Body of pancreas (tissue), 4 donors: ENCODE measurements at regions not wholly inside any gene's neighbourhood (a gene's known extent, or its start where the extent isn't known, plus 50 kb on each side); places are given as distances from the start of the nearest gene placed in this dataset.

Experiments
- ATAC-seq: fragments of 150-250 bp; one replicate; pipeline ENCODE4 v1.9.1; 2016
- DNase-seq, 4 donors: peaks; one replicate each; pipeline ENCODE4 v3.0.0-alpha.2; 2019
- H3K27ac ChIP-seq, 4 donors: fragments of 200-600 bp; sonication (generic); 1 replicate in 3 of 4; 2 replicates in 1 of 4; pipeline versions ENCODE4 v1.5.1 to v1.6.1; 2016 to 2019; ENCODE audit warnings: mild to moderate bottlenecking in 1 of 4, mixed read lengths in 1 of 4, moderate library complexity in 1 of 4
- H3K27me3 ChIP-seq, 2 donors: fragments of 200-600 bp; sonication (generic); one replicate each; pipeline ENCODE4 v1.6.0; 2016; ENCODE audit warnings: mild to moderate bottlenecking in 1 of 2
- H3K36me3 ChIP-seq, 2 donors: fragments of 200-600 bp; sonication (generic); replicated peaks in 1 of 2; 2 replicates each; pipeline ENCODE4 v1.5.1; 2016; ENCODE audit warnings: low read depth in 2 of 2; ENCODE audit not compliant: insufficient read depth in 1 of 2
- H3K4me1 ChIP-seq: fragments of 200-600 bp; sonication (generic); one replicate; pipeline ENCODE4 v1.6.0; 2016
- H3K4me3 ChIP-seq, 2 donors: fragments of 200-600 bp; sonication (generic); 1 replicate in 1 of 2; 2 replicates in 1 of 2; pipeline ENCODE4 v1.5.1; 2016 to 2019
- H3K9me3 ChIP-seq, 3 donors: fragments of 200-600 bp; sonication (generic); 1 replicate in 2 of 3; 2 replicates in 1 of 3; pipeline ENCODE4 v1.5.1; 2016
- POLR2A ChIP-seq, 3 donors: fragments of 450-650 bp; IDR thresholded peaks; one replicate each; pipeline ENCODE4 v1.6.1; 2016; ENCODE audit warnings: antibody characterized with exemption in 3 of 3, mild to moderate bottlenecking in 2 of 3
- WGBS, 2 donors: methylation state at CpG; one replicate each; pipeline ENCODE4 v1.1.5; 2017; 5-methylcytosine and 5-hydroxymethylcytosine counted together
- intact Hi-C: fragments of 100-400 bp; cut with DNase I; formaldehyde crosslinking; loops from one replicate; pipeline ENCODE4 v1.15.1; 2023
- TF ChIP-seq, protein P1 (sequence below), 7 experiments: fragments of 450-650 bp in 4 of 7; fragments of 200-600 bp in 3 of 7; sonication (generic) in 3 of 7; IDR thresholded peaks; one replicate each; pipeline ENCODE4 v1.5.1; 2016 to 2019; ENCODE audit warnings: antibody characterized with exemption in 7 of 7

- Histone ChIP-seq H3K27ac (no peak overlapping the region), H3K36me3 (no peaks in the 10 kb centered on the region), H3K9me3 (no peaks in the 10 kb centered on the region), H3K4me3 (no peak overlapping the region), H3K4me1 (no peaks in the 10 kb centered on the region), H3K27me3 (no peaks in the 10 kb centered on the region)
- 65 to 73% methylated on average over 1 of the region's 1 CpG for WGBS, 2 donors
- TF ChIP-seq, protein P1, sequence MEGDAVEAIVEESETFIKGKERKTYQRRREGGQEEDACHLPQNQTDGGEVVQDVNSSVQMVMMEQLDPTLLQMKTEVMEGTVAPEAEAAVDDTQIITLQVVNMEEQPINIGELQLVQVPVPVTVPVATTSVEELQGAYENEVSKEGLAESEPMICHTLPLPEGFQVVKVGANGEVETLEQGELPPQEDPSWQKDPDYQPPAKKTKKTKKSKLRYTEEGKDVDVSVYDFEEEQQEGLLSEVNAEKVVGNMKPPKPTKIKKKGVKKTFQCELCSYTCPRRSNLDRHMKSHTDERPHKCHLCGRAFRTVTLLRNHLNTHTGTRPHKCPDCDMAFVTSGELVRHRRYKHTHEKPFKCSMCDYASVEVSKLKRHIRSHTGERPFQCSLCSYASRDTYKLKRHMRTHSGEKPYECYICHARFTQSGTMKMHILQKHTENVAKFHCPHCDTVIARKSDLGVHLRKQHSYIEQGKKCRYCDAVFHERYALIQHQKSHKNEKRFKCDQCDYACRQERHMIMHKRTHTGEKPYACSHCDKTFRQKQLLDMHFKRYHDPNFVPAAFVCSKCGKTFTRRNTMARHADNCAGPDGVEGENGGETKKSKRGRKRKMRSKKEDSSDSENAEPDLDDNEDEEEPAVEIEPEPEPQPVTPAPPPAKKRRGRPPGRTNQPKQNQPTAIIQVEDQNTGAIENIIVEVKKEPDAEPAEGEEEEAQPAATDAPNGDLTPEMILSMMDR (IDR thresholded peaks at IDR 0.05), result no peak
- no peak for TF ChIP-seq POLR2A (IDR thresholded peaks at IDR 0.05)
- no peak for DNase-seq
- no peak for ATAC-seq
- intact Hi-C loops, result no loop called here
Measured at GRCh38 chr5:101585366-101585765, 682.3 kb upstream of the ST8SIA4 start.

GRCh38 chr5:101580591-101580990 lies 677.5 kb upstream of the ST8SIA4 start:
- ATAC-seq (no peak), DNase-seq (no peak)
- no peak overlapping the region for H3K27ac ChIP-seq
- no peaks in the 10 kb centered on the region for H3K4me1 ChIP-seq
- whole genome bisulfite sequencing, 2 donors, result 86 to 89% methylated on average over 3 of the region's 3 CpGs
- TF ChIP-seq POLR2A (IDR thresholded peaks at IDR 0.05), result no peak
- TF ChIP-seq, protein P1 (IDR thresholded peaks at IDR 0.05), result no peak
- no peaks in the 10 kb centered on the region for H3K27me3 ChIP-seq
- no peaks in the 10 kb centered on the region for H3K36me3 ChIP-seq
- intact Hi-C loops, result no loop called here
- no peaks in the 10 kb centered on the region for H3K9me3 ChIP-seq
- H3K4me3 ChIP-seq, result no peak overlapping the region

DNA sequence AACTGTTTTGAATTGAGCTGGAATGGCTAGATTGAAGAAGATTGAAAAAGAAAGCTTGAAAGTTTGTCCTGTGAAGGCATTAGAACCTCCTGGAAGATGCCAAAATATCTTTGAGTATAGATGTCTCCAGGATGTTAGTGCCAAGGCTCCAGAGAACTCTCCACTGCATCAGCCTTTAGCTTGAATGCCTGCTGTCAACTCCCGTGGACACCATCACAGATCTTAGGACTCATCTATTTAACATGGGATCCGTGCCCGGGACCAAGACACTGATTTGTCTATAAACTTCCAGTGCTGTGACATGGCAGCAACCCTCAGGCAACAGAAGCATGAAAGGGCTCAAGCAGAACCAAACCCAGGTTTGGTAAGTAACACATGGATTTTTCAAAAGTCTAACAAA lies 670.9 kb upstream of the ST8SIA4 start:
- intact Hi-C loops, result no loop called here
- 68 to 75% methylated on average over 3 of the region's 3 CpGs for WGBS, 2 donors

GRCh38 chr5:101561018-101561417 lies 657.9 kb upstream of the ST8SIA4 start:
- H3K36me3 ChIP-seq, result no peaks in the 10 kb centered on the region
- no peaks in the 10 kb centered on the region for H3K9me3 ChIP-seq
- no peak overlapping the region for H3K4me3 ChIP-seq
- no peak for ATAC-seq
- intact Hi-C loops, result no loop called here
- H3K27ac ChIP-seq, result no peak overlapping the region
- DNase-seq, result no peak
- H3K4me1 ChIP-seq, result no peaks in the 10 kb centered on the region
- TF ChIP-seq, protein P1 (IDR thresholded peaks at IDR 0.05), result no peak
- TF ChIP-seq POLR2A (IDR thresholded peaks at IDR 0.05), result no peak
- WGBS, 2 donors, result 29 to 35% methylated on average over 3 of the region's 3 CpGs
- H3K27me3 ChIP-seq, result no peaks in the 10 kb centered on the region

More for the DNA sequence above, 670.9 kb upstream of the ST8SIA4 start:
- TF ChIP-seq POLR2A (IDR thresholded peaks at IDR 0.05), result no peak
- TF ChIP-seq, protein P1 (IDR thresholded peaks at IDR 0.05), result no peak
- H3K9me3 ChIP-seq, result no peaks in the 10 kb centered on the region
- no peaks in the 10 kb centered on the region for H3K27me3 ChIP-seq
- no peak overlapping the region for H3K27ac ChIP-seq
- no peak for ATAC-seq
- H3K36me3 ChIP-seq, result no peaks in the 10 kb centered on the region
- no peak for DNase-seq
- H3K4me3 ChIP-seq, result no peak overlapping the region
- no peaks in the 10 kb centered on the region for H3K4me1 ChIP-seq

DNA sequence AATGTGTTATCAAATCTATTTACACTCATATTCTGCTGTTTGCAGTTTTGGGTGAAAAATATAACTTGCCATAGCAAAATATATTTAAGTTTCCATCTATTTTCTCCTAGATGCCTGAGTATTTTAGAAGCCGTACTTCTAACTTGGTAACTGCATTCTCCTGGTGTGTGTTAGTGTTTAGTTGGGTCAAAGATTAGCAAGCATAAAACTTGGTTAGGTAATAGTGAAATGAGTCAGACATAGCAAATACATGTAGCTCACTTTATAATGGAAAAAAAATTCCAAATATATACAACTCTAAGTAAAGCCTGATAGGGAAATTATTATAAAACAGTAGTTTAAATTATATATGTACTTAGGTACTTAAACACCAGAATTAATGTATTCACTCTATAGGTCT lies 640.7 kb upstream of the ST8SIA4 start:
- 68 to 77% methylated on average over 1 of the region's 1 CpG for WGBS, 2 donors
- intact Hi-C loops, result no loop called here

More for the DNA sequence above, 640.7 kb upstream of the ST8SIA4 start:
- H3K36me3 ChIP-seq, result no peaks in the 10 kb centered on the region
- no peaks in the 10 kb centered on the region for H3K27me3 ChIP-seq
- H3K9me3 ChIP-seq, result no peaks in the 10 kb centered on the region
- no peak overlapping the region for H3K27ac ChIP-seq
- ATAC-seq (no peak), DNase-seq (no peak)
- TF ChIP-seq, protein P1 (IDR thresholded peaks at IDR 0.05), result no peak
- TF ChIP-seq POLR2A (IDR thresholded peaks at IDR 0.05), result no peak
- no peaks in the 10 kb centered on the region for H3K4me1 ChIP-seq
- H3K4me3 ChIP-seq, result no peak overlapping the region
